Testis (tissue), 2 donors: ENCODE measurements at regions not wholly inside any gene's neighbourhood (a gene's known extent, or its start where the extent isn't known, plus 50 kb on each side); places are given as distances from the start of the nearest gene placed in this dataset.

Experiments used
- POLR2A ChIP-seq: fragments of 450-650 bp; IDR thresholded peaks from one replicate; pipeline ENCODE4 v1.6.1; 2017; ENCODE audit warnings: antibody characterized with exemption, mild to moderate bottlenecking, moderate library complexity
- TF ChIP-seq, protein P1 (sequence below), 3 experiments: fragments of 450-650 bp in 2 of 3; fragments of 200-600 bp in 1 of 3; sonication (generic) in 1 of 3; IDR thresholded peaks; one replicate each; pipeline ENCODE4 v1.5.1; 2016 to 2019; ENCODE audit warnings: antibody characterized with exemption in 3 of 3, mild to moderate bottlenecking in 2 of 3, moderate library complexity in 1 of 3

- TF ChIP-seq, protein P1, sequence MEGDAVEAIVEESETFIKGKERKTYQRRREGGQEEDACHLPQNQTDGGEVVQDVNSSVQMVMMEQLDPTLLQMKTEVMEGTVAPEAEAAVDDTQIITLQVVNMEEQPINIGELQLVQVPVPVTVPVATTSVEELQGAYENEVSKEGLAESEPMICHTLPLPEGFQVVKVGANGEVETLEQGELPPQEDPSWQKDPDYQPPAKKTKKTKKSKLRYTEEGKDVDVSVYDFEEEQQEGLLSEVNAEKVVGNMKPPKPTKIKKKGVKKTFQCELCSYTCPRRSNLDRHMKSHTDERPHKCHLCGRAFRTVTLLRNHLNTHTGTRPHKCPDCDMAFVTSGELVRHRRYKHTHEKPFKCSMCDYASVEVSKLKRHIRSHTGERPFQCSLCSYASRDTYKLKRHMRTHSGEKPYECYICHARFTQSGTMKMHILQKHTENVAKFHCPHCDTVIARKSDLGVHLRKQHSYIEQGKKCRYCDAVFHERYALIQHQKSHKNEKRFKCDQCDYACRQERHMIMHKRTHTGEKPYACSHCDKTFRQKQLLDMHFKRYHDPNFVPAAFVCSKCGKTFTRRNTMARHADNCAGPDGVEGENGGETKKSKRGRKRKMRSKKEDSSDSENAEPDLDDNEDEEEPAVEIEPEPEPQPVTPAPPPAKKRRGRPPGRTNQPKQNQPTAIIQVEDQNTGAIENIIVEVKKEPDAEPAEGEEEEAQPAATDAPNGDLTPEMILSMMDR (IDR thresholded peaks at IDR 0.05), result no peak
- TF ChIP-seq POLR2A, result no peak
These were observed 263.6 kb downstream of the BRD1 start for GRCh38 chr22:49564054-49564453.
